ENCODE measurements at regions not wholly inside any gene's neighbourhood (a gene's known extent, or its start where the extent isn't known, plus 50 kb on each side); places are given as distances from the start of the nearest gene placed in this dataset.

GRCh38 chr2:129742415-129743180 is 236.9 kb upstream of the RAB6C start:
- Histone ChIP-seq H3K9me3 (no peaks in the 10 kb centered on the region), H3K27ac (no peak overlapping the region), H3K4me3 (no peak overlapping the region), H3K27me3 (no peaks in the 10 kb centered on the region), H3K4me1 (no peaks in the 10 kb centered on the region), H3K36me3 (no peaks in the 10 kb centered on the region)
- TF ChIP-seq EP300 (IDR thresholded peaks at IDR 0.05) (no peak), POLR2A (IDR thresholded peaks at IDR 0.05) (no peak), CTCF (IDR thresholded peaks at IDR 0.05) (no peak)
- DNase-seq (ENCODE audit: low spot score in 2 of 2), result no peak
- WGBS, 2 donors, result 76 to 91% methylated on average over 17 to 23 of the region's 23 CpGs

GRCh38 chr2:129744141-129744540 is 235.3 kb upstream of the RAB6C start:
- H3K9me3 ChIP-seq, result no peaks in the 10 kb centered on the region
- H3K4me1 ChIP-seq, result no peaks in the 10 kb centered on the region
- 94 to 96% methylated on average over 7 of the region's 7 CpGs for WGBS, 2 donors
- H3K36me3 ChIP-seq, result no peaks in the 10 kb centered on the region
- no peak overlapping the region for H3K27ac ChIP-seq
- TF ChIP-seq CTCF (IDR thresholded peaks at IDR 0.05) (no peak), EP300 (IDR thresholded peaks at IDR 0.05) (no peak), POLR2A (IDR thresholded peaks at IDR 0.05) (no peak)
- no peaks in the 10 kb centered on the region for H3K27me3 ChIP-seq
- no peak for DNase-seq (ENCODE audit: low spot score in 2 of 2)
- H3K4me3 ChIP-seq, result no peak overlapping the region

- Histone ChIP-seq H3K27ac (no peak overlapping the region), H3K9me3 (no peaks in the 10 kb centered on the region), H3K4me3 (no peak overlapping the region), H3K27me3 (no peaks in the 10 kb centered on the region), H3K36me3 (no peaks in the 10 kb centered on the region), H3K4me1 (no peaks in the 10 kb centered on the region)
- WGBS, 2 donors, result 48 to 58% methylated on average over 6 to 8 of the region's 8 CpGs
- no peak for TF ChIP-seq CTCF (IDR thresholded peaks at IDR 0.05)
- TF ChIP-seq POLR2A (IDR thresholded peaks at IDR 0.05), result no peak
- no peak for TF ChIP-seq EP300 (IDR thresholded peaks at IDR 0.05)
- no peak for DNase-seq (ENCODE audit: low spot score in 2 of 2)
Measured at GRCh38 chr2:129744649-129745048, 234.8 kb upstream of the RAB6C start.

- DNase-seq (ENCODE audit: low spot score in 2 of 2), result no peak
- WGBS, 2 donors, result 95 to 98% methylated on average over 6 of the region's 6 CpGs
- TF ChIP-seq EP300 (IDR thresholded peaks at IDR 0.05), result no peak
- no peak for TF ChIP-seq POLR2A (IDR thresholded peaks at IDR 0.05)
- TF ChIP-seq CTCF (IDR thresholded peaks at IDR 0.05), result no peak
- H3K27ac ChIP-seq, result no peak overlapping the region
- H3K36me3 ChIP-seq, result no peaks in the 10 kb centered on the region
- no peak overlapping the region for H3K4me3 ChIP-seq
- H3K9me3 ChIP-seq, result peaks cover 0 to 4% (median 0%) of the 10 kb centered on the region in 4 donors
- H3K4me1 ChIP-seq, result no peaks in the 10 kb centered on the region
- H3K27me3 ChIP-seq, result no peaks in the 10 kb centered on the region
Measured at GRCh38 chr2:129747500-129748125, 231.9 kb upstream of the RAB6C start.

GRCh38 chr2:129748250-129748649 is 231.2 kb upstream of the RAB6C start:
- Histone ChIP-seq H3K4me3 (no peak overlapping the region), H3K27ac (no peak overlapping the region), H3K4me1 (no peaks in the 10 kb centered on the region), H3K27me3 (no peaks in the 10 kb centered on the region), H3K9me3 (peaks cover 0 to 4% (median 0%) of the 10 kb centered on the region in 4 donors), H3K36me3 (no peaks in the 10 kb centered on the region)
- DNase-seq (ENCODE audit: low spot score in 2 of 2), result no peak
- 72 to 91% methylated on average over 3 to 4 of the region's 5 CpGs for WGBS, 2 donors
- TF ChIP-seq POLR2A (IDR thresholded peaks at IDR 0.05) (no peak), CTCF (IDR thresholded peaks at IDR 0.05) (no peak), EP300 (IDR thresholded peaks at IDR 0.05) (no peak)
